DND-41 (cell line): ENCODE measurements at regions not wholly inside any gene's neighbourhood (a gene's known extent, or its start where the extent isn't known, plus 50 kb on each side); places are given as distances from the start of the nearest gene placed in this dataset.

ENCODE experiments used
- ATAC-seq: fragments of 200-7000 bp; cut with Tn5 transposase; 3 replicates; pipeline ENCODE4 v1.9.1; 2021; ENCODE audit warnings: low read depth; ENCODE audit not compliant: insufficient read depth
- DNase-seq: peaks from one replicate; pipeline ENCODE4 v3.0.0-alpha.2; 2020
- H2AFZ ChIP-seq: 2 replicates; pipeline ENCODE4 v1.6.0; 2012; ENCODE audit warnings: low read depth, low read length
- H3K27ac ChIP-seq: 2 replicates; pipeline ENCODE4 v1.5.1; 2012; ENCODE audit warnings: low read length, inconsistent platforms
- H3K27me3 ChIP-seq: fragments of 200-600 bp; sonication (generic); 2 replicates; pipeline ENCODE4 v1.6.0; 2012; ENCODE audit warnings: low read length, mild to moderate bottlenecking, inconsistent platforms; ENCODE audit not compliant: insufficient read depth, poor library complexity
- H3K36me3 ChIP-seq: 2 replicates; pipeline ENCODE4 v1.5.1; 2012; ENCODE audit warnings: low read length, inconsistent platforms; ENCODE audit not compliant: insufficient read depth
- H3K4me1 ChIP-seq: 2 replicates; pipeline ENCODE4 v1.5.1; 2012; ENCODE audit warnings: mild to moderate bottlenecking, low read length; ENCODE audit not compliant: insufficient read depth
- H3K4me2 ChIP-seq: 2 replicates; pipeline ENCODE4 v1.6.0; 2012; ENCODE audit warnings: mild to moderate bottlenecking, moderate library complexity, low read length, inconsistent platforms; ENCODE audit not compliant: insufficient read depth
- H3K4me3 ChIP-seq, 2 experiments: fragments of 200-600 bp in 1 of 2; shearing (Covaris generic) in 1 of 2; 2 replicates each; pipeline ENCODE4 v1.5.1; 2012 to 2016; ENCODE audit warnings: inconsistent platforms in 2 of 2, low read length in 2 of 2, mild to moderate bottlenecking in 2 of 2, low read depth in 1 of 2, moderate library complexity in 1 of 2
- H3K79me2 ChIP-seq: 2 replicates; pipeline ENCODE4 v1.6.0; 2012; ENCODE audit warnings: low read length, inconsistent platforms; ENCODE audit not compliant: insufficient read depth
- H3K9ac ChIP-seq: 2 replicates; pipeline ENCODE4 v1.6.0; 2012; ENCODE audit warnings: low read depth, mild to moderate bottlenecking, inconsistent platforms, low read length, moderate library complexity
- H3K9me3 ChIP-seq: 2 replicates; pipeline ENCODE4 v1.5.1; 2012; ENCODE audit warnings: low read length, moderate library complexity, mild to moderate bottlenecking, inconsistent platforms; ENCODE audit not compliant: insufficient read depth, severe bottlenecking
- H4K20me1 ChIP-seq: 2 replicates; pipeline ENCODE4 v1.6.0; 2012; ENCODE audit warnings: low read length; ENCODE audit not compliant: insufficient read depth
- EZH2 ChIP-seq: IDR thresholded peaks from 3 replicates; pipeline ENCODE4 v1.6.1; 2012; ENCODE audit warnings: borderline replicate concordance, low read depth, mild to moderate bottlenecking, moderate library complexity, low read length, inconsistent platforms; ENCODE audit not compliant: severe bottlenecking
- TF ChIP-seq, protein P1 (sequence below): IDR thresholded peaks from 2 replicates; pipeline ENCODE4 v1.5.1; 2012; ENCODE audit warnings: borderline replicate concordance, low read length, moderate library complexity, mild to moderate bottlenecking; ENCODE audit not compliant: poor library complexity, severe bottlenecking; ENCODE audit errors: extremely low read depth

DNA sequence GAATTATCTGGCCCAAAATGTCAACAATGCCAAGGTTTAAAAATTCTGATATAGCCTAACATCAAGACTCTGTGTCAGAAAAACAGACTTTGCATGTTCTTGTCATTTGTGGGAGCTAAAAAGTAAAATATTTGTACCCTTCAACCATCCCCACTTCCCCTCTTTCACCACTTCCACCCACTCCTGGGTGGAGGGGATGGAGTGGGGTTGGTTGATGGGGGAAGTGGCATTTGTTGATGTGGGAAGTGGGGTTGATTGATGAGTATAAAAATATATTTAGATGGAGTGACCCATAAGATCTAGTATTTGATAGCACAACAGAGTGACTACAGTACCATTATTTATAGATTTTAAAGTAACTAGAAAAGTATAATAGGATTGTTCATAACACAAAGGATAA lies 55.0 kb upstream of the C9orf72 start:
- Histone ChIP-seq H3K36me3 (no peaks in the 10 kb centered on the region), H4K20me1 (no peaks in the 10 kb centered on the region), H2AFZ (no peak overlapping the region), H3K27ac (no peak overlapping the region), H3K9me3 (no peaks in the 10 kb centered on the region), H3K9ac (no peak overlapping the region), H3K4me2 (no peak overlapping the region), H3K4me3 (no peak overlapping the region), H3K4me1 (no peaks in the 10 kb centered on the region), H3K27me3 (no peaks in the 10 kb centered on the region), H3K79me2 (no peaks in the 10 kb centered on the region)
- ATAC-seq = no peak
- TF ChIP-seq, protein P1, sequence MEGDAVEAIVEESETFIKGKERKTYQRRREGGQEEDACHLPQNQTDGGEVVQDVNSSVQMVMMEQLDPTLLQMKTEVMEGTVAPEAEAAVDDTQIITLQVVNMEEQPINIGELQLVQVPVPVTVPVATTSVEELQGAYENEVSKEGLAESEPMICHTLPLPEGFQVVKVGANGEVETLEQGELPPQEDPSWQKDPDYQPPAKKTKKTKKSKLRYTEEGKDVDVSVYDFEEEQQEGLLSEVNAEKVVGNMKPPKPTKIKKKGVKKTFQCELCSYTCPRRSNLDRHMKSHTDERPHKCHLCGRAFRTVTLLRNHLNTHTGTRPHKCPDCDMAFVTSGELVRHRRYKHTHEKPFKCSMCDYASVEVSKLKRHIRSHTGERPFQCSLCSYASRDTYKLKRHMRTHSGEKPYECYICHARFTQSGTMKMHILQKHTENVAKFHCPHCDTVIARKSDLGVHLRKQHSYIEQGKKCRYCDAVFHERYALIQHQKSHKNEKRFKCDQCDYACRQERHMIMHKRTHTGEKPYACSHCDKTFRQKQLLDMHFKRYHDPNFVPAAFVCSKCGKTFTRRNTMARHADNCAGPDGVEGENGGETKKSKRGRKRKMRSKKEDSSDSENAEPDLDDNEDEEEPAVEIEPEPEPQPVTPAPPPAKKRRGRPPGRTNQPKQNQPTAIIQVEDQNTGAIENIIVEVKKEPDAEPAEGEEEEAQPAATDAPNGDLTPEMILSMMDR = no peak
- no peak for TF ChIP-seq EZH2
- no peak for DNase-seq

DNA sequence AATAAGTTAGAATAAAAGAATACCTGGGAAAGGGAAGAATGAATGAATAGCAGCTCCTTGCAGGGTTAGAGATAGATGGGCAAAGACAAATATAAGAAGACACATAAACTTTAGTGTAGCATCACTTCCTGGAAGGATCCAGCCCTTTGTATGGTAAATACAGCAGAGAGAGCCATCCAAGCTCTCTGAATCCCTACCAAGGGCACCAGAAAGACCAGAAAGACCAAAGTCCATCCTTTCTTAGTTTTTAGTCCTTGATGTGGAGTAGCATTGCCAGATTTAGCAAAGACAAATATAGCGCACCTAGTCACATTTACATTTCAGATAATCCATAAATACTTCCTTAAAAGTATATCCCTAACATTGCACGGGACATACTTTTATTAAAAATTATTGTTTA lies 56.1 kb upstream of the C9orf72 start:
- no peaks in the 10 kb centered on the region for H4K20me1 ChIP-seq
- H3K27ac ChIP-seq = no peak overlapping the region
- no peak for TF ChIP-seq EZH2
- TF ChIP-seq, protein P1 = no peak
- no peaks in the 10 kb centered on the region for H3K4me1 ChIP-seq
- H3K27me3 ChIP-seq = no peaks in the 10 kb centered on the region
- H3K79me2 ChIP-seq = no peaks in the 10 kb centered on the region
- no peak overlapping the region for H2AFZ ChIP-seq
- no peaks in the 10 kb centered on the region for H3K9me3 ChIP-seq
- no peaks in the 10 kb centered on the region for H3K36me3 ChIP-seq
- no peak overlapping the region for H3K9ac ChIP-seq
- no peak overlapping the region for H3K4me3 ChIP-seq
- DNase-seq = no peak
- ATAC-seq = no peak
- no peak overlapping the region for H3K4me2 ChIP-seq

DNA sequence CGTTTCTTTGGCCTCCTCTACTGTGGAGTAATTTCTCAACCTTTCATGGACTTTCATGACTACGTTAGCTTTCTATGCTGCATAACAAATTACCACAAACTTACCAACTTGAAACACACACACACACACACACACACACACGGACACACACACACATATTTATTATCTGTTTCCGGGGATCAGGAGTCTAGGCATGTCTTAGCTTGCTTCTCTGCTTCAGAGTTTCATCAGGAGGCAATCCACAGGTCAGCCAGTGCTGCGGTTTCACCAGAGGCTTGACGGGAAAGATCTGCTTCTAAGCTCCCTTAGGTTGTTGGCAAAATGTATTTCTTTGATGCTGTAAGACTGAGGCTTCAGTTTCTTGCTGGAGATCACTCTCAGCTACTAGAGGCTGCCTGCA lies 59.0 kb upstream of the C9orf72 start:
- Histone ChIP-seq H3K36me3 (no peaks in the 10 kb centered on the region), H3K4me1 (no peaks in the 10 kb centered on the region), H3K27ac (no peak overlapping the region), H3K4me3 (no peak overlapping the region), H2AFZ (no peak overlapping the region), H3K79me2 (no peaks in the 10 kb centered on the region), H3K27me3 (no peaks in the 10 kb centered on the region), H4K20me1 (no peaks in the 10 kb centered on the region), H3K9me3 (no peaks in the 10 kb centered on the region), H3K9ac (no peak overlapping the region), H3K4me2 (no peak overlapping the region)
- DNase-seq (no peak), ATAC-seq (no peak)
- TF ChIP-seq, protein P1 = no peak
- no peak for TF ChIP-seq EZH2

DNA sequence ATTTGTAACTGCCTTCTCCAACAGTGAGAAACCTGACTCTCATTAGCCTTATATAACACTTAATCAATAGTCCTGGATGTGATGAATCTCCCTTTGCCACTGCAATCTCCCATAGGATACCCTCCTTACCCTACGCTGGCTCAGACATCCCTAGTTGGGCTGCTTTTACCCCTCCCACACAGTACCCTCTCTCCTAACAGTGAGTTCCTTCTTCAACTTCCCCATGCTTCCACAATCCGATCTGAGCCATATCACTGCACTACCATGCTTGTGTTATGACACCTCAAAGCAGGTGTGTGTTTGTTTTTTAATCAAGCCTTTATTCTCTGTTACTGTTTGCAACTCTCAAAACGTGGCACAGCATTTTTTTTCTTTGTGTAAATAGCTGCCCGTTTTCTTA lies 60.5 kb upstream of the C9orf72 start:
- no peaks in the 10 kb centered on the region for H4K20me1 ChIP-seq
- no peak overlapping the region for H3K4me2 ChIP-seq
- no peak for ATAC-seq
- no peaks in the 10 kb centered on the region for H3K9me3 ChIP-seq
- H3K36me3 ChIP-seq = no peaks in the 10 kb centered on the region
- H3K4me3 ChIP-seq = no peak overlapping the region
- TF ChIP-seq, protein P1 = no peak
- TF ChIP-seq EZH2 = no peak
- H3K4me1 ChIP-seq = no peaks in the 10 kb centered on the region
- H3K27me3 ChIP-seq = no peaks in the 10 kb centered on the region
- H3K27ac ChIP-seq = no peak overlapping the region
- no peaks in the 10 kb centered on the region for H3K79me2 ChIP-seq
- H3K9ac ChIP-seq = no peak overlapping the region
- no peak for DNase-seq
- no peak overlapping the region for H2AFZ ChIP-seq
